Epithelial cell of esophagus (primary cell): ENCODE measurements at regions not wholly inside any gene's neighbourhood (a gene's known extent, or its start where the extent isn't known, plus 50 kb on each side); places are given as distances from the start of the nearest gene placed in this dataset.

Experiments used
- DNase-seq: peaks from one replicate; pipeline ENCODE4 v3.0.0; 2010; ENCODE audit warnings: low read depth
- H3K4me3 ChIP-seq: 2 replicates; pipeline ENCODE4 v1.5.1; 2011; ENCODE audit warnings: mild to moderate bottlenecking, low read length, control low read depth
- TF ChIP-seq, protein P1 (sequence below): IDR thresholded peaks from 2 replicates; pipeline ENCODE4 v1.5.1; 2011; ENCODE audit warnings: low read depth, mild to moderate bottlenecking, low read length, control low read depth, inconsistent platforms; ENCODE audit not compliant: insufficient read depth; ENCODE audit errors: missing control alignments

DNA sequence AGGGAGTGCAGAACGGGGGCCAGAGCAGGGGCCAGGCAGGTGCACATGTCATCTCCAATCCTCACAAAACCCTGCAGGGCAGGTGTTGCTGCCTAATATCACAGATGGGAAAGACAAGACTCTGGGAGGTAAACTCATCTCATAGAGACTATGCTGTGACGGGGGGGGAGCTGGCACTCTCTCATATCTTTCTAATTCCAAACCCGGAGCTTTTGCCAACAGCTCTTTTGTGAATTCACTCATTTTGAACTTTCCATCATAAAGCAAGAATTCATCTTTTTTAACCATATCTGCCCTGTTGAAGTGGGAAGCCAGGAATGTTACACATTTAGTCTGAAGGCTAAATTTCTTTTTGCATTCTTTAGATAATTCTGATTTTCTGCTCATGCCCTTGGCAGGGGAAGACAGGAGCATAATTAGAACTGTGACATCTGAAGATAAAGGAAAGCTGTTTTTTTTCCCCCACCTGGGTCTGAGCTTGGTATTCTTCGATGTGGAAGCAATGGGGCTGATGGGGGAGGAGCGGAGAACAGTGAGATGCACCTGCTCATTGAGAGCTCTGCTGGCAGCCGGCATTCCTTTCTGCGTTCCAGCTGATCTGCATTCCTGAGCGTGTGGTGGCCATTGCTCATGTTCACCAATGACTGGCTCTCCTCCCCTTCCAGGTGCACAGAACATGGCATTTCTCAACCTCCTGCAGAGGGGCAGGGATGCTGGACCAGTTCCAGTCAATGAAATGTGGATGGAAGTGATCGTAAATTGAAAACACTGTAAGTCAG lies 159.2 kb downstream of the NSG2 start:
- TF ChIP-seq, protein P1, sequence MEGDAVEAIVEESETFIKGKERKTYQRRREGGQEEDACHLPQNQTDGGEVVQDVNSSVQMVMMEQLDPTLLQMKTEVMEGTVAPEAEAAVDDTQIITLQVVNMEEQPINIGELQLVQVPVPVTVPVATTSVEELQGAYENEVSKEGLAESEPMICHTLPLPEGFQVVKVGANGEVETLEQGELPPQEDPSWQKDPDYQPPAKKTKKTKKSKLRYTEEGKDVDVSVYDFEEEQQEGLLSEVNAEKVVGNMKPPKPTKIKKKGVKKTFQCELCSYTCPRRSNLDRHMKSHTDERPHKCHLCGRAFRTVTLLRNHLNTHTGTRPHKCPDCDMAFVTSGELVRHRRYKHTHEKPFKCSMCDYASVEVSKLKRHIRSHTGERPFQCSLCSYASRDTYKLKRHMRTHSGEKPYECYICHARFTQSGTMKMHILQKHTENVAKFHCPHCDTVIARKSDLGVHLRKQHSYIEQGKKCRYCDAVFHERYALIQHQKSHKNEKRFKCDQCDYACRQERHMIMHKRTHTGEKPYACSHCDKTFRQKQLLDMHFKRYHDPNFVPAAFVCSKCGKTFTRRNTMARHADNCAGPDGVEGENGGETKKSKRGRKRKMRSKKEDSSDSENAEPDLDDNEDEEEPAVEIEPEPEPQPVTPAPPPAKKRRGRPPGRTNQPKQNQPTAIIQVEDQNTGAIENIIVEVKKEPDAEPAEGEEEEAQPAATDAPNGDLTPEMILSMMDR: no peak
- peak; percentile 24 for DNase-seq
- H3K4me3 ChIP-seq: no peak overlapping the region

DNA sequence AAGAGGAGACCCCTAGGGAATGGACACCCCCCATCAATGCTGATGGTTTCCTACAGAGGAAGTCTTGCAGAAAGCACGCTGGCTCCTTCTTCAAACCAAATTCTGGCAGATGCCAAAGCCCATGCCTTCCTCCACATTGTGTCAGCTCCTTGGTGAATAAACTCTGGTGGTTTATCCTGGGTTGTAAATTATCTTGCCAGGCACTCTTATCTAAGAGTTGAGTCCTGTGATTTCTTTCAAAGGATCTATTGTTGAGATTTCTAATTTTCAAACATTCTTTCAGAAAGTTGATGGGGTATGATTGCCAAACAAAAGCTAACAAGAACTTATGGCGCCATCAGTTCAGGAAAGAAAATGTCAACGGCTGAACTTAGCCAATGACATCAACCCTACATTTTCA lies 160.4 kb downstream of the NSG2 start:
- H3K4me3 ChIP-seq: no peak overlapping the region
- DNase-seq: no peak
- TF ChIP-seq, protein P1: no peak

DNA sequence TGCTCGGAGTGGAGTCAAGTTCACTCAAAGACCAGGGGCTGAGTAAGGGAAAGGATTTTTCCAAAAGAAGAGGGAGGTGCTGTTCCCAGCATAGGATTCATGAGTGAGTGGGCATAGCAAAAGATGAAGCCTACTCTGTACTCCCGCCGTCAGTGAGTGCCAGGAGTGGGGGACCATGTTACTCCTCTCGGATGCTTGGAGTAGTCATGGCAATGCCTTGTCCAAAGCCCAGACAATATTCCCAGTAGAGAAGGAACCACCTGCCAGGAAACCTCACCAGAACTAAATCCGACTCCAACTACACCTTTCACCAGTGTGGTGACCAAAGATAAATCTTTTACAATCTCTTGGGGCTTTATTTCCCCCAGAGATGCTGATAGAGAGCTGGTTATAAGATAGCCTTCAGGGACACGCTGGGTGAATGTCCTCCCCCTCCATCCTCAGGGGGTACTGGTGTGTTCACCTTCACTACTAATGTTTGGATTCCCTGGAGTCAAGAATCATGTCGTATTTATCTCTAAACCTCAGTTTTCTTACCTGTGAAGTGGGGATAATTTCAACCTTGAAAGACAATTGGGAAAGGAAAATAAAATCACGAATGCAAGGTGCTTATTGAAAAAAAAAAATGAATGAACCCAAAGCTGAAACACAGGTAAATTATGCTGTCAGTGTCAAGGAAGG lies 165.2 kb downstream of the NSG2 start:
- no peak for DNase-seq
- H3K4me3 ChIP-seq: no peak overlapping the region
- TF ChIP-seq, protein P1: no peak

DNA sequence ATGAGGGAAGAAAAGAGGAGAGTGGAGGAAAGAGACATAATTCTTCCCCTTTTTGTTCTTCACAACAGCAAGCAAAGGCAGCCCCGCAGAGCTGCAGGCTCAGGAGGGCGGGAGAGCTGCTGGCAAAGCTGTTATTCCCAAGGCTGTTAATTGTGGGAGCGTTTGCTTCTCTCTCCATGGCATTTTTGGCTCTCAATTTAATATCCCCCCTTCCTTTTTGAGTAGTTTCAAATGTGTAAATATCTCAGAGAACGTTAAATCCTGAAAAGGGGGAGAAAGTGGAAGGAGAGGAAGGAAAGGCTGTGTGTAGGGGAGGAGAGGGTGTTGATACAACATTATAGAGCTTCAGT lies 165.7 kb downstream of the NSG2 start:
- DNase-seq: no peak
- H3K4me3 ChIP-seq: no peak overlapping the region
- TF ChIP-seq, protein P1: no peak

DNA sequence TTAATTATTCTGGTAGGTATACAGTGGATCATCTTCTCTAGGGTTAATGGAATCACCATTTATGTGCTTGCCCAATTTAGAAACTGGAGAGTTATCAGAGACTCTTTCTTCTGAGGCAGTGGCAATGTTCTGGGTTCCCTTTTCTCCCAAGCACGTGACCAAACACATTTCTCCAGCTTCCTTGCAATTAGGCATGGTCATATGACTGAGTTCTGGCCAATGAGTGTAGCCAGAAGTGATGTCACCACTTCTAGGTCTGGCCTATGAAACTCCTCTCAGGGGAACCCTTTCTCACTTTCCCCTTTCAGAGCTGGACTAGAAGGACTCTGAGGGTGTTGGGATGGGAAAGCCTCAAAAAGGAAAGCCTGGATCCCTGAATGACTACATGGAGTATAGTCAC lies 172.0 kb downstream of the NSG2 start:
- H3K4me3 ChIP-seq: no peak overlapping the region
- no peak for DNase-seq
- TF ChIP-seq, protein P1: no peak

DNA sequence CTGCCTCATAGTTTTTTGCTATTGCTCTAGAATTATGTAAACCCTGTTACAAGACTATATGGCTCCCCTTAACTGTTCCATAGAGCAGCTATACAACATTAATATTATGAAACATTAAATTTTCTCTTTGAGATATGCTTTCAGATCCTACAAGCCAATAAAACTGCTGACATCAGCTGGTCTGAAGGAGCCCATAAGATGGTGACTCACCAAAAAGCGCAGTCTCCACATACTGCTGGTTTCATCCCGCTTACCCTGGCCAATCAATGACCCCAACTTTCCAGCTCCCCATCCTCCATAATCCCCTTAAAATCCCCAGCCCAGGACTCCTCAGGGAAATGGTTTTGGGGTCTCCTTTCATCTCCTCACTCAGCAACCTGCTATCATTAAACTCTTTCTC lies 172.7 kb downstream of the NSG2 start:
- TF ChIP-seq, protein P1: no peak
- no peak for DNase-seq
- no peak overlapping the region for H3K4me3 ChIP-seq

DNA sequence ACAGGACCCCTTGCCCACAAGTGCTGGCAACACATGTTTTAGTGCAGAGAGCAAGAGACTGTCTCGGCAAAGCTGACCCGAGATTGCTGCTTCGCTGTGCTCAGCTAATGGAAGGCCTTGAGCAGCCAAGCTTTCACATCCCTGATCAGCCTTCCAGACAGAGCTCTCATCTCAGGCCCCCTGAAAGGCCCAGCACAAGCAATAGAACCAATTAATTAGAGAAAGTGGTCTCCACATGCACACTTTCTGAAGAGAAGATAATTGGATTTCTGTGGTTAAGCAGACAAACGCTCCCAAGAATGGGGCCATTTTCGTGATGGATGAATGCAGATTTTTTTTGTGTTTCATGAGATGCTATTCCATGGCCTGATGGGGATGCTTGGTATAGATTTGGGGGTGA lies 174.9 kb downstream of the NSG2 start:
- TF ChIP-seq, protein P1: no peak
- H3K4me3 ChIP-seq: no peak overlapping the region
- DNase-seq: no peak
